ENCODE measurements at regions not wholly inside any gene's neighbourhood (a gene's known extent, or its start where the extent isn't known, plus 50 kb on each side); places are given as distances from the start of the nearest gene placed in this dataset.
"Not testable (repeated sequence)": the region's sequence is repeated elsewhere in the genome, so short reads cannot be mapped to it uniquely, and the experiment has no call there.

GRCh38 chr6:16933961-16934360 lies 167.9 kb upstream of the STMND1 start:
- H3K4me1 ChIP-seq: no peaks in the 10 kb centered on the region
- no peak overlapping the region for H3K4me3 ChIP-seq
- no peaks in the 10 kb centered on the region for H3K36me3 ChIP-seq
- TF ChIP-seq POLR2AphosphoS5 (IDR thresholded peaks at IDR 0.05): no peak
- TF ChIP-seq, protein P1, sequence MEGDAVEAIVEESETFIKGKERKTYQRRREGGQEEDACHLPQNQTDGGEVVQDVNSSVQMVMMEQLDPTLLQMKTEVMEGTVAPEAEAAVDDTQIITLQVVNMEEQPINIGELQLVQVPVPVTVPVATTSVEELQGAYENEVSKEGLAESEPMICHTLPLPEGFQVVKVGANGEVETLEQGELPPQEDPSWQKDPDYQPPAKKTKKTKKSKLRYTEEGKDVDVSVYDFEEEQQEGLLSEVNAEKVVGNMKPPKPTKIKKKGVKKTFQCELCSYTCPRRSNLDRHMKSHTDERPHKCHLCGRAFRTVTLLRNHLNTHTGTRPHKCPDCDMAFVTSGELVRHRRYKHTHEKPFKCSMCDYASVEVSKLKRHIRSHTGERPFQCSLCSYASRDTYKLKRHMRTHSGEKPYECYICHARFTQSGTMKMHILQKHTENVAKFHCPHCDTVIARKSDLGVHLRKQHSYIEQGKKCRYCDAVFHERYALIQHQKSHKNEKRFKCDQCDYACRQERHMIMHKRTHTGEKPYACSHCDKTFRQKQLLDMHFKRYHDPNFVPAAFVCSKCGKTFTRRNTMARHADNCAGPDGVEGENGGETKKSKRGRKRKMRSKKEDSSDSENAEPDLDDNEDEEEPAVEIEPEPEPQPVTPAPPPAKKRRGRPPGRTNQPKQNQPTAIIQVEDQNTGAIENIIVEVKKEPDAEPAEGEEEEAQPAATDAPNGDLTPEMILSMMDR (IDR thresholded peaks at IDR 0.05): no peak
- TF ChIP-seq POLR2A (IDR thresholded peaks at IDR 0.05; ENCODE audit: low read depth): no peak
- WGBS: 75% methylated on average over 1 of the region's 1 CpG
- intact Hi-C loops (cut with DNase I): no loop called here
- no peak overlapping the region for H3K27ac ChIP-seq (replicated peaks in 1 of 4)
- H3K9me3 ChIP-seq: no peaks in the 10 kb centered on the region
- DNase-seq (ENCODE audit: extremely low spot score): no peak
- H3K27me3 ChIP-seq: no peaks in the 10 kb centered on the region

DNA sequence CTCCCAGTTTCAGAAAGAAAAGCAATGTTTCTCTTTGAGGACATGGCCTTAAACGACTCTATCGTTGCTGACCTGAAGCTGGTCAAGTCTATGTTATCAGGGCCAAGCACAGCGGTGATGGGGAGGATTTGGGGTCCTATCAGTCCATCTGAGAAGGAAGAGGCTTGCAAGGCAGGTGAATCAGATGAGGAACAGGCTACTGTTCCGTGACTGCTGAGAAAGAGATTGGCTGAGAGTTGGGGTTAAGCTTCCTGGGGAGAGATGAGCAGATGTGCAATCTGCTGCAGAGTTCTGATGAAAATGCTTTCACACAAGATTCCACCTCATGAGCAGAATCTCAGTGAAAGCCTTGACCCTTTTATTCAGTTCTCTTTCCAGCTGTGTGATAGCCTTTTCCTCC lies 168.3 kb upstream of the STMND1 start:
- WGBS: 78% methylated on average over 4 of the region's 4 CpGs
- TF ChIP-seq POLR2AphosphoS5 (IDR thresholded peaks at IDR 0.05) (no peak), EP300 (IDR thresholded peaks at IDR 0.05) (no peak), POLR2A (IDR thresholded peaks at IDR 0.05; ENCODE audit: low read depth) (no peak)
- TF ChIP-seq, protein P1 (IDR thresholded peaks at IDR 0.05): no peak
- H3K4me1 ChIP-seq: no peaks in the 10 kb centered on the region
- no peaks in the 10 kb centered on the region for H3K9me3 ChIP-seq
- H3K27ac ChIP-seq (replicated peaks in 1 of 4): no peak overlapping the region
- no peak overlapping the region for H3K4me3 ChIP-seq
- intact Hi-C loops (cut with DNase I): no loop called here
- no peaks in the 10 kb centered on the region for H3K27me3 ChIP-seq
- no peaks in the 10 kb centered on the region for H3K36me3 ChIP-seq
- no peak for DNase-seq (ENCODE audit: extremely low spot score)

DNA sequence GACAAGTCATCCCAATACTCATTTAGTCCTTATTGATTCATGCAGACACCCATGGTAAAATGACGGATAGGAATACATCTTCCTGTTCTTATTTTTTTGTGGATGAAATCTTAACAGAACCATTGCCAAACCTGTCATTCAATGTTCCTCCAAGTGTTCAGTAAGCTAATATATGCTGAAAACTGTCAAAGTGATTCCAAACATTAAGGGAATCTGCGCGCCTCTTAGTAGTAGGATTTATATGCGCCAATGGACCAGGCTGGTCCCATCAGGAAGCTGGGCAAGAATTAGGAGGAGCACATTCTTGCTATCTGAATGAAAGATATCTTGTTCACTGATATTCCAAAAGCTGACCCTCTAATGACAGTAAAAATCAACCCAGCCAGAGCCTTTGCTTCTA lies 168.9 kb upstream of the STMND1 start:
- Histone ChIP-seq H3K9me3 (no peaks in the 10 kb centered on the region), H3K4me3 (no peak overlapping the region), H3K4me1 (no peaks in the 10 kb centered on the region), H3K36me3 (no peaks in the 10 kb centered on the region), H3K27ac (replicated peaks in 1 of 4) (no peak overlapping the region), H3K27me3 (no peaks in the 10 kb centered on the region)
- TF ChIP-seq POLR2A (IDR thresholded peaks at IDR 0.05; ENCODE audit: low read depth) (no peak), POLR2AphosphoS5 (IDR thresholded peaks at IDR 0.05) (no peak), EP300 (IDR thresholded peaks at IDR 0.05) (no peak)
- TF ChIP-seq, protein P1 (IDR thresholded peaks at IDR 0.05): no peak
- intact Hi-C loops (cut with DNase I): no loop called here
- WGBS: 97% methylated on average over 4 of the region's 4 CpGs
- DNase-seq (ENCODE audit: extremely low spot score): no peak

GRCh38 chr6:16931079-16931478 lies 169.8 kb upstream of the ATXN1 start:
- H3K27me3 ChIP-seq; DNase-seq (ENCODE audit: extremely low spot score); H3K4me1 ChIP-seq; H3K9me3 ChIP-seq; intact Hi-C loops (cut with DNase I); H3K27ac ChIP-seq (replicated peaks in 1 of 4); H3K4me3 ChIP-seq; H3K36me3 ChIP-seq: not testable (repeated sequence)

DNA sequence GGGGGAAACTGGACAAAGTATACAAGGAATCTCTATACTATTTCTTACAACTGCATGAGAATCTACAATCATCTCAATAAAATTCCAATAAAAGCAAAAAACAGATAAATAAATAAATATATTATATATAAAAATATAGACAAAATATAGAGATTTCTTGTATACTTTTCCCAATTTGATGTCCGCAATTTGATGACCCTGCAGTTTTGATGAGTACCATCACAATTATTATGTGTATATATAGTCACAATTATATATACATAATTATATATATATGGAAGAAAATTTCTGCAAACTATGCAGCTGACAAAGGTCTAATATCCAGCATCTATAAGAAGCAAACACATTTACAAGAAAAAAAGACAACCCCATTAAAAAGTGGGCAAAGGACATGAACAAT lies 169.2 kb upstream of the ATXN1 start:
- H3K4me1 ChIP-seq: no peaks in the 10 kb centered on the region
- 100% methylated on average over 1 of the region's 1 CpG for WGBS
- DNase-seq (ENCODE audit: extremely low spot score): no peak
- no peaks in the 10 kb centered on the region for H3K36me3 ChIP-seq
- intact Hi-C loops (cut with DNase I): no loop called here
- TF ChIP-seq, protein P1 (IDR thresholded peaks at IDR 0.05): no peak
- TF ChIP-seq POLR2AphosphoS5 (IDR thresholded peaks at IDR 0.05): no peak
- no peak for TF ChIP-seq POLR2A (IDR thresholded peaks at IDR 0.05; ENCODE audit: low read depth)
- TF ChIP-seq EP300 (IDR thresholded peaks at IDR 0.05): no peak
- no peaks in the 10 kb centered on the region for H3K9me3 ChIP-seq
- no peak overlapping the region for H3K4me3 ChIP-seq
- no peaks in the 10 kb centered on the region for H3K27me3 ChIP-seq
- no peak overlapping the region for H3K27ac ChIP-seq (replicated peaks in 1 of 4)

All from esophagus muscularis mucosa (tissue), 4 donors.